ENCODE measurements at regions not wholly inside any gene's neighbourhood (a gene's known extent, or its start where the extent isn't known, plus 50 kb on each side); places are given as distances from the start of the nearest gene placed in this dataset.

DNA sequence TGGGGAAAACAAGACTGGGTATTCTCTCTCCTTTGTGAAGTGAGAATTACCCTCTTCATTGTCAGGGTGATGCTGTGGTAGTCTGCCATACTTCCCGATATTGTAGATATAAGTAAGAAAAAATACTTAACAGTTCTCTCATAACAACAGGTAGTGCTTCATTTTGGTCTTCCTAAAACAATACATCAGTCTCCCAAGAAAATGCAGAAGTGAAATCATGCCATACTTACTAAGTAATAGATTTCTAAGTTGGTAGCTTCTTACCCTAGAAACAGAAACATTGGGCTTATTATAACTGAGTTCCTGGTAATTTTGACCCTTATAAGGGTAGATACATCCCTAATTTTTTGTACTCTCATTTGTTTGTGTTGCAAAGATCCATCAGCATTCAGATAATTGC is 460.7 kb upstream of the DCC start (continued):
- TF ChIP-seq, protein P1, sequence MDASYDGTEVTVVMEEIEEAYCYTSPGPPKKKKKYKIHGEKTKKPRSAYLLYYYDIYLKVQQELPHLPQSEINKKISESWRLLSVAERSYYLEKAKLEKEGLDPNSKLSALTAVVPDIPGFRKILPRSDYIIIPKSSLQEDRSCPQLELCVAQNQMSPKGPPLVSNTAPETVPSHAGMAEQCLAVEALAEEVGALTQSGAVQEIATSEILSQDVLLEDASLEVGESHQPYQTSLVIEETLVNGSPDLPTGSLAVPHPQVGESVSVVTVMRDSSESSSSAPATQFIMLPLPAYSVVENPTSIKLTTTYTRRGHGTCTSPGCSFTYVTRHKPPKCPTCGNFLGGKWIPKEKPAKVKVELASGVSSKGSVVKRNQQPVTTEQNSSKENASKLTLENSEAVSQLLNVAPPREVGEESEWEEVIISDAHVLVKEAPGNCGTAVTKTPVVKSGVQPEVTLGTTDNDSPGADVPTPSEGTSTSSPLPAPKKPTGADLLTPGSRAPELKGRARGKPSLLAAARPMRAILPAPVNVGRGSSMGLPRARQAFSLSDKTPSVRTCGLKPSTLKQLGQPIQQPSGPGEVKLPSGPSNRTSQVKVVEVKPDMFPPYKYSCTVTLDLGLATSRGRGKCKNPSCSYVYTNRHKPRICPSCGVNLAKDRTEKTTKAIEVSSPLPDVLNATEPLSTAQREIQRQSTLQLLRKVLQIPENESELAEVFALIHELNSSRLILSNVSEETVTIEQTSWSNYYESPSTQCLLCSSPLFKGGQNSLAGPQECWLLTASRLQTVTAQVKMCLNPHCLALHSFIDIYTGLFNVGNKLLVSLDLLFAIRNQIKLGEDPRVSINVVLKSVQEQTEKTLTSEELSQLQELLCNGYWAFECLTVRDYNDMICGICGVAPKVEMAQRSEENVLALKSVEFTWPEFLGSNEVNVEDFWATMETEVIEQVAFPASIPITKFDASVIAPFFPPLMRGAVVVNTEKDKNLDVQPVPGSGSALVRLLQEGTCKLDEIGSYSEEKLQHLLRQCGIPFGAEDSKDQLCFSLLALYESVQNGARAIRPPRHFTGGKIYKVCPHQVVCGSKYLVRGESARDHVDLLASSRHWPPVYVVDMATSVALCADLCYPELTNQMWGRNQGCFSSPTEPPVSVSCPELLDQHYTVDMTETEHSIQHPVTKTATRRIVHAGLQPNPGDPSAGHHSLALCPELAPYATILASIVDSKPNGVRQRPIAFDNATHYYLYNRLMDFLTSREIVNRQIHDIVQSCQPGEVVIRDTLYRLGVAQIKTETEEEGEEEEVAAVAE (CRISPR knock-in tag; IDR thresholded peaks at IDR 0.05; ENCODE audit: borderline replicate concordance), result no peak
- TF ChIP-seq ZNF24 (IDR thresholded peaks at IDR 0.05), result no peak
- no peak for TF ChIP-seq SMAD9 (CRISPR knock-in tag; IDR thresholded peaks at IDR 0.05)
- TF ChIP-seq ZIK1 (CRISPR knock-in tag; IDR thresholded peaks at IDR 0.05; ENCODE audit: borderline replicate concordance, low read depth), result no peak
- TF ChIP-seq, protein P2, sequence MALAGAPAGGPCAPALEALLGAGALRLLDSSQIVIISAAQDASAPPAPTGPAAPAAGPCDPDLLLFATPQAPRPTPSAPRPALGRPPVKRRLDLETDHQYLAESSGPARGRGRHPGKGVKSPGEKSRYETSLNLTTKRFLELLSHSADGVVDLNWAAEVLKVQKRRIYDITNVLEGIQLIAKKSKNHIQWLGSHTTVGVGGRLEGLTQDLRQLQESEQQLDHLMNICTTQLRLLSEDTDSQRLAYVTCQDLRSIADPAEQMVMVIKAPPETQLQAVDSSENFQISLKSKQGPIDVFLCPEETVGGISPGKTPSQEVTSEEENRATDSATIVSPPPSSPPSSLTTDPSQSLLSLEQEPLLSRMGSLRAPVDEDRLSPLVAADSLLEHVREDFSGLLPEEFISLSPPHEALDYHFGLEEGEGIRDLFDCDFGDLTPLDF (CRISPR knock-in tag; IDR thresholded peaks at IDR 0.05), result no peak
- TF ChIP-seq, protein P3, sequence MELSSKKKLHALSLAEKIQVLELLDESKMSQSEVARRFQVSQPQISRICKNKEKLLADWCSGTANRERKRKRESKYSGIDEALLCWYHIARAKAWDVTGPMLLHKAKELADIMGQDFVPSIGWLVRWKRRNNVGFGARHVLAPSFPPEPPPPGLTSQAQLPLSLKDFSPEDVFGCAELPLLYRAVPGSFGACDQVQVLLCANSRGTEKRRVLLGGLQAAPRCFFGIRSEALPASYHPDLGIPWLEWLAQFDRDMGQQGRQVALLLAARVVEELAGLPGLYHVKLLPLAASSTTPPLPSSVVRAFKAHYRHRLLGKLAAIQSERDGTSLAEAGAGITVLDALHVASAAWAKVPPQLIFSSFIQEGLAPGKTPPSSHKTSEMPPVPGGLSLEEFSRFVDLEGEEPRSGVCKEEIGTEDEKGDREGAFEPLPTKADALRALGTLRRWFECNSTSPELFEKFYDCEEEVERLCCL (CRISPR knock-in tag; IDR thresholded peaks at IDR 0.05; ENCODE audit: borderline replicate concordance), result no peak
- no peak for TF ChIP-seq ZNF552 (CRISPR knock-in tag; IDR thresholded peaks at IDR 0.05; ENCODE audit: borderline replicate concordance)

Measured in HepG2 (cell line).